ENCODE measurements at regions not wholly inside any gene's neighbourhood (a gene's known extent, or its start where the extent isn't known, plus 50 kb on each side); places are given as distances from the start of the nearest gene placed in this dataset.

DNA sequence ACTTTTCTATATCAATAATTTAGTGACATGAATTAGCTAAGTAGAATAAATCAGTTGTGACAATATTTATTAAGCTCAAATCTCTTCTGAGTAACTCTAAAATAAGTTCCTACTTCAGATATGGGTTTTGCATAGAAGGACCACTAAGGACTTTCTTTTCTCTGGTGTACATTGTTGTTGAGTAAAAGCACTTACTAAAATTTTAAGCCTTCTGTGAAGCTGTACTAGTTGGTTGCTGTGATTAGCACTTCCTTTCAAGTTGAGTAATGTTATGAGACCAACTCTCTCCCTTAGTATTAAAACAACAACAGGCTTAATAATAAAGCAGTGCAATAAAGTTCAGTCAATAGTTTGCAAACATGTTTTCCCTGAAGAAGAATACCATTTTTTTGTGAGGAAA lies 667.4 kb upstream of the NDST4 start:
- no peak for DNase-seq
- TF ChIP-seq SMC3 (IDR thresholded peaks at IDR 0.05; ENCODE audit: low read depth, low read length) (no peak), MAX (IDR thresholded peaks at IDR 0.05; ENCODE audit: low read depth) (no peak), ELF1 (IDR thresholded peaks at IDR 0.05) (no peak), RAD21 (IDR thresholded peaks at IDR 0.05; ENCODE audit: low read length) (no peak), MEF2A (IDR thresholded peaks at IDR 0.05; ENCODE audit: borderline replicate concordance, low read depth) (no peak), EP300 (IDR thresholded peaks at IDR 0.05; ENCODE audit: borderline replicate concordance in 1 of 2, low read depth in 1 of 2, low read length in 1 of 2) (no peak), CHD2 (IDR thresholded peaks at IDR 0.05; ENCODE audit: low read length, partially characterized antibody) (no peak), TCF12 (IDR thresholded peaks at IDR 0.05) (no peak), NRF1 (IDR thresholded peaks at IDR 0.05; ENCODE audit: low read depth, low read length) (no peak)
- TF ChIP-seq, protein P1, sequence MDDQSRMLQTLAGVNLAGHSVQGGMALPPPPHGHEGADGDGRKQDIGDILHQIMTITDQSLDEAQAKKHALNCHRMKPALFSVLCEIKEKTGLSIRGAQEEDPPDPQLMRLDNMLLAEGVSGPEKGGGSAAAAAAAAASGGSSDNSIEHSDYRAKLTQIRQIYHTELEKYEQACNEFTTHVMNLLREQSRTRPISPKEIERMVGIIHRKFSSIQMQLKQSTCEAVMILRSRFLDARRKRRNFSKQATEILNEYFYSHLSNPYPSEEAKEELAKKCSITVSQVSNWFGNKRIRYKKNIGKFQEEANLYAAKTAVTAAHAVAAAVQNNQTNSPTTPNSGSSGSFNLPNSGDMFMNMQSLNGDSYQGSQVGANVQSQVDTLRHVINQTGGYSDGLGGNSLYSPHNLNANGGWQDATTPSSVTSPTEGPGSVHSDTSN (IDR thresholded peaks at IDR 0.05): no peak
- Histone ChIP-seq H3K27ac (ENCODE audit: low read depth in 2 of 2, low read length in 1 of 2) (no peak overlapping the region), H3K79me2 (ENCODE audit: insufficient read depth) (no peaks in the 10 kb centered on the region), H3F3A (replicated peaks; ENCODE audit: insufficient read depth) (no peaks in the 10 kb centered on the region), H3K36me3 (replicated peaks in 1 of 2; ENCODE audit: control insufficient read depth in 1 of 2, insufficient read depth in 2 of 2, low read length in 1 of 2) (no peaks in the 10 kb centered on the region), H3K27me3 (ENCODE audit: insufficient read depth) (no peaks in the 10 kb centered on the region), H3K4me2 (no peak overlapping the region), H4K20me1 (ENCODE audit: insufficient read depth) (no peaks in the 10 kb centered on the region), H3K9ac (no peak overlapping the region), H3K9me2 (no peaks in the 10 kb centered on the region), H3K4me1 (ENCODE audit: control insufficient read depth in 1 of 2, insufficient read depth in 2 of 2, low read depth in 1 of 2, low read length in 1 of 2) (no peaks in the 10 kb centered on the region; a peak in 1 of 4 replicates), H2AFZ (ENCODE audit: low read depth) (no peak overlapping the region), H3K4me3 (ENCODE audit: low read depth in 2 of 2, low read length in 1 of 2) (no peak overlapping the region), H3K9me3 (no peaks in the 10 kb centered on the region)
- ChIA-PET POLR2A (no interaction called here), CTCF (interaction anchor here (1.1 kb wide), 1 partner anchor 657 kb away, joined by 3 read pairs; no protein-coding TSS in a partner anchor)

GRCh38 chr4:115780268-115780667 lies 666.8 kb upstream of the NDST4 start:
- Histone ChIP-seq H3F3A (replicated peaks; ENCODE audit: insufficient read depth) (no peaks in the 10 kb centered on the region), H3K9me2 (no peaks in the 10 kb centered on the region), H3K4me3 (ENCODE audit: low read depth in 2 of 2, low read length in 1 of 2) (0 out of 4 replicates have a peak overlapping the region, but pooled peaks of 1 of the 2 experiments have one; percentile 25), H4K20me1 (ENCODE audit: insufficient read depth) (no peaks in the 10 kb centered on the region), H3K4me2 (no peak overlapping the region), H3K9ac (no peak overlapping the region), H3K27me3 (ENCODE audit: insufficient read depth) (no peaks in the 10 kb centered on the region), H3K27ac (ENCODE audit: low read depth in 2 of 2, low read length in 1 of 2) (no peak overlapping the region), H3K79me2 (ENCODE audit: insufficient read depth) (no peaks in the 10 kb centered on the region), H3K4me1 (ENCODE audit: control insufficient read depth in 1 of 2, insufficient read depth in 2 of 2, low read depth in 1 of 2, low read length in 1 of 2) (no peaks in the 10 kb centered on the region; a peak in 1 of 4 replicates), H3K36me3 (replicated peaks in 1 of 2; ENCODE audit: control insufficient read depth in 1 of 2, insufficient read depth in 2 of 2, low read length in 1 of 2) (no peaks in the 10 kb centered on the region), H2AFZ (ENCODE audit: low read depth) (no peak overlapping the region), H3K9me3 (no peaks in the 10 kb centered on the region)
- WGBS (ENCODE audit: low lambda C conversion rate): 35% methylated on average over 4 of the region's 4 CpGs
- TF ChIP-seq TEAD4 (IDR thresholded peaks at IDR 0.05; ENCODE audit: borderline replicate concordance, insufficient read depth): no peak
- no peak for TF ChIP-seq RCOR1 (IDR thresholded peaks at IDR 0.05; ENCODE audit: low read length)
- TF ChIP-seq RAD21 (IDR thresholded peaks at IDR 0.05; ENCODE audit: low read length): peak; percentile 17; the same call in 1 of the 2 replicates
- no peak for DNase-seq
- ChIA-PET CTCF (interaction anchor here (1.1 kb wide), 1 partner anchor 657 kb away, joined by 3 read pairs; no protein-coding TSS in a partner anchor), POLR2A (no interaction called here)

- Histone ChIP-seq H3K9ac (no peak overlapping the region), H3K79me2 (ENCODE audit: insufficient read depth) (no peaks in the 10 kb centered on the region), H3K4me3 (ENCODE audit: low read depth in 2 of 2, low read length in 1 of 2) (no peak overlapping the region), H3K27ac (ENCODE audit: low read depth in 2 of 2, low read length in 1 of 2) (no peak overlapping the region), H3K9me2 (no peaks in the 10 kb centered on the region), H3K4me2 (no peak overlapping the region), H3F3A (replicated peaks; ENCODE audit: insufficient read depth) (no peaks in the 10 kb centered on the region), H2AFZ (ENCODE audit: low read depth) (no peak overlapping the region), H3K27me3 (ENCODE audit: insufficient read depth) (no peaks in the 10 kb centered on the region), H3K4me1 (ENCODE audit: control insufficient read depth in 1 of 2, insufficient read depth in 2 of 2, low read depth in 1 of 2, low read length in 1 of 2) (no peaks in the 10 kb centered on the region; a peak in 1 of 4 replicates), H3K36me3 (replicated peaks in 1 of 2; ENCODE audit: control insufficient read depth in 1 of 2, insufficient read depth in 2 of 2, low read length in 1 of 2) (no peaks in the 10 kb centered on the region), H3K9me3 (no peaks in the 10 kb centered on the region), H4K20me1 (ENCODE audit: insufficient read depth) (no peaks in the 10 kb centered on the region)
- ChIA-PET CTCF (interaction anchor here (1.1 kb wide), 1 partner anchor 82 kb away, joined by 4 read pairs; no protein-coding TSS in a partner anchor), POLR2A (no interaction called here)
- no peak for DNase-seq
- no peak for TF ChIP-seq FOSL2 (IDR thresholded peaks at IDR 0.05; ENCODE audit: borderline replicate concordance, low read depth)
- TF ChIP-seq, protein P2, sequence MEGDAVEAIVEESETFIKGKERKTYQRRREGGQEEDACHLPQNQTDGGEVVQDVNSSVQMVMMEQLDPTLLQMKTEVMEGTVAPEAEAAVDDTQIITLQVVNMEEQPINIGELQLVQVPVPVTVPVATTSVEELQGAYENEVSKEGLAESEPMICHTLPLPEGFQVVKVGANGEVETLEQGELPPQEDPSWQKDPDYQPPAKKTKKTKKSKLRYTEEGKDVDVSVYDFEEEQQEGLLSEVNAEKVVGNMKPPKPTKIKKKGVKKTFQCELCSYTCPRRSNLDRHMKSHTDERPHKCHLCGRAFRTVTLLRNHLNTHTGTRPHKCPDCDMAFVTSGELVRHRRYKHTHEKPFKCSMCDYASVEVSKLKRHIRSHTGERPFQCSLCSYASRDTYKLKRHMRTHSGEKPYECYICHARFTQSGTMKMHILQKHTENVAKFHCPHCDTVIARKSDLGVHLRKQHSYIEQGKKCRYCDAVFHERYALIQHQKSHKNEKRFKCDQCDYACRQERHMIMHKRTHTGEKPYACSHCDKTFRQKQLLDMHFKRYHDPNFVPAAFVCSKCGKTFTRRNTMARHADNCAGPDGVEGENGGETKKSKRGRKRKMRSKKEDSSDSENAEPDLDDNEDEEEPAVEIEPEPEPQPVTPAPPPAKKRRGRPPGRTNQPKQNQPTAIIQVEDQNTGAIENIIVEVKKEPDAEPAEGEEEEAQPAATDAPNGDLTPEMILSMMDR (IDR thresholded peaks at IDR 0.05): no peak
- no peak for TF ChIP-seq TCF12 (IDR thresholded peaks at IDR 0.05)
- TF ChIP-seq, protein P3, sequence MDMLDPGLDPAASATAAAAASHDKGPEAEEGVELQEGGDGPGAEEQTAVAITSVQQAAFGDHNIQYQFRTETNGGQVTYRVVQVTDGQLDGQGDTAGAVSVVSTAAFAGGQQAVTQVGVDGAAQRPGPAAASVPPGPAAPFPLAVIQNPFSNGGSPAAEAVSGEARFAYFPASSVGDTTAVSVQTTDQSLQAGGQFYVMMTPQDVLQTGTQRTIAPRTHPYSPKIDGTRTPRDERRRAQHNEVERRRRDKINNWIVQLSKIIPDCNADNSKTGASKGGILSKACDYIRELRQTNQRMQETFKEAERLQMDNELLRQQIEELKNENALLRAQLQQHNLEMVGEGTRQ (IDR thresholded peaks at IDR 0.05; ENCODE audit: borderline replicate concordance, low read depth, low read length): no peak
These were observed 656.7 kb upstream of the NDST4 start for GRCh38 chr4:115770046-115770543.
